ENCODE measurements at regions not wholly inside any gene's neighbourhood (a gene's known extent, or its start where the extent isn't known, plus 50 kb on each side); places are given as distances from the start of the nearest gene placed in this dataset.

- no peak overlapping the region for H3K4me3 ChIP-seq
- no peaks in the 10 kb centered on the region for H3K9me3 ChIP-seq (replicated peaks in 1 of 3)
- peaks cover 0 to 3% of the 10 kb centered on the region in 2 donors for H3K4me1 ChIP-seq (replicated peaks in 1 of 2)
- WGBS, 4 donors: 93 to 98% (median 94%) methylated on average over 3 of the region's 3 CpGs
- TF ChIP-seq POLR2A (IDR thresholded peaks at IDR 0.05) (no peak), CTCF (IDR thresholded peaks at IDR 0.05) (no peak)
- no peaks in the 10 kb centered on the region for H3K27me3 ChIP-seq
- intact Hi-C loops (cut with DNase I): loop anchor here (10.0 kb wide), 2 partner anchors 887 to 1047 kb away; no protein-coding TSS in a partner anchor
- no peaks in the 10 kb centered on the region for H3K36me3 ChIP-seq (replicated peaks in 1 of 2)
- no peak for DNase-seq
- no peak overlapping the region for H3K27ac ChIP-seq
Measured at GRCh38 chr2:67471681-67472080, 74.5 kb downstream of the ETAA1 start.

- TF ChIP-seq CTCF (IDR thresholded peaks at IDR 0.05): peak; percentile 25 to 67 (median 54)
- TF ChIP-seq POLR2A (IDR thresholded peaks at IDR 0.05): no peak
- H3K27me3 ChIP-seq: no peaks in the 10 kb centered on the region
- H3K4me3 ChIP-seq: no peak overlapping the region
- H3K9me3 ChIP-seq (replicated peaks in 1 of 3): no peaks in the 10 kb centered on the region
- no peaks in the 10 kb centered on the region for H3K36me3 ChIP-seq (replicated peaks in 1 of 2)
- peaks cover 0 to 12% of the 10 kb centered on the region in 2 donors for H3K4me1 ChIP-seq (replicated peaks in 1 of 2)
- 23 to 32% (median 28%) methylated on average over 9 of the region's 9 CpGs for WGBS, 4 donors
- DNase-seq: peak in 4 of 7 donors; percentile 15 to 22 (median 17)
- intact Hi-C loops (cut with DNase I): loop anchor here (10.0 kb wide), 2 partner anchors 892 to 1052 kb away; no protein-coding TSS in a partner anchor
- no peak overlapping the region for H3K27ac ChIP-seq
Measured at GRCh38 chr2:67476809-67477790, 80.0 kb downstream of the ETAA1 start.

GRCh38 chr2:67479261-67479660 is 82.1 kb downstream of the ETAA1 start:
- 75 to 93% (median 88%) methylated on average over 1 of the region's 1 CpG for WGBS, 4 donors

More at GRCh38 chr2:67479261-67479660, 82.1 kb downstream of the ETAA1 start:
- Histone ChIP-seq H3K27me3 (no peaks in the 10 kb centered on the region), H3K4me1 (replicated peaks in 1 of 2) (peaks cover 0 to 12% of the 10 kb centered on the region in 2 donors), H3K9me3 (replicated peaks in 1 of 3) (no peaks in the 10 kb centered on the region), H3K27ac (no peak overlapping the region), H3K4me3 (no peak overlapping the region), H3K36me3 (replicated peaks in 1 of 2) (no peaks in the 10 kb centered on the region)
- TF ChIP-seq CTCF (IDR thresholded peaks at IDR 0.05) (no peak), POLR2A (IDR thresholded peaks at IDR 0.05) (no peak)
- DNase-seq: no peak
- intact Hi-C loops (cut with DNase I): loop anchor here (10.0 kb wide), 2 partner anchors 894 to 1054 kb away; no protein-coding TSS in a partner anchor

All from adrenal gland (tissue), 9 donors.